ENCODE measurements at regions not wholly inside any gene's neighbourhood (a gene's known extent, or its start where the extent isn't known, plus 50 kb on each side); places are given as distances from the start of the nearest gene placed in this dataset.

- DNase-seq (ENCODE audit: extremely low read depth, low read depth), result no peak
- no peak for TF ChIP-seq CTCF (IDR thresholded peaks at IDR 0.05; ENCODE audit: low read depth, low read length)
Measured at GRCh38 chr9:81490605-81491331, 198.6 kb downstream of the TLE1 start.

DNA sequence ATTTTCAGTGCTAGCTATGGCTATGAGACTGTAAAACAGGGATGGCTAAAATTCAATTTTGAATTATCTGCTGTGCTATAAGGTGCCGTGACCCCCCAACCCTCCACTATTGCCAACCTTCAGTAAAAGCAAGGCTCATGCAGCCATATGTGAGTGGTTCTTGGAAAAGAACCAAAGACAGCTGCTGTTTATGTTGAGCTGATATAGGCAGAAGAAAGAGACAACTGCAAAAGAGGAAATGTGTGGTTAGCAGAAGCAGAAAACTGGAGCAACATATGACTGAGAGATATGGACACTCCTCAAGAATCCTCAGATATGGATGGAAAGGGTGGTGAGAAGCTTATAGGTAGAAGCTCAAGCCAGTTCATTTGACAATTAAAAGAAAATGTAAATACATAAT is 200.3 kb downstream of the TLE1 start:
- TF ChIP-seq CTCF (IDR thresholded peaks at IDR 0.05; ENCODE audit: low read depth, low read length), result no peak

GRCh38 chr9:81480828-81481604 is 208.3 kb downstream of the TLE1 start:
- TF ChIP-seq CTCF (IDR thresholded peaks at IDR 0.05; ENCODE audit: low read depth, low read length), result no peak
- DNase-seq (ENCODE audit: extremely low read depth, low read depth), result no peak

More for the DNA sequence above, 200.3 kb downstream of the TLE1 start:
- DNase-seq (ENCODE audit: extremely low read depth, low read depth), result no peak

DNA sequence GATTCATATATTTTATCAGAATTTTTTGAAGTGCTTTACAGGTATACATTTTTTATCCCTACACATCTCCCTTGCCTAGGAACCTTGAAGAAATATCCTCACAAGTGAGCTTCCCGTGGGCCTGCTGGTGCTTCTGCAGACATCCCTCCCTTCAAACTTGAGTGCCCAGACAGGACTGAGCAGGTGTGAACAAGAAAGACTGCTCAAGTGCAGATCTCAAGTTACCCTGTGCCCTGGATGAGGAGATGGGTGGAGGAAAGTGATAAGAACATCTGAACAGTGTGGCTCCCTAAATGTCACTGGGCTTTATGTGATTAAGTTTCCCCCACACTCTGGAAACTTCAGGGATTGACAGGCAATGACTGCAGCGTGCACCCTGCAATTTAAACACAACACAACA is 209.8 kb downstream of the TLE1 start:
- no peak for TF ChIP-seq CTCF (IDR thresholded peaks at IDR 0.05; ENCODE audit: low read depth, low read length)
- no peak for DNase-seq (ENCODE audit: extremely low read depth, low read depth)

DNA sequence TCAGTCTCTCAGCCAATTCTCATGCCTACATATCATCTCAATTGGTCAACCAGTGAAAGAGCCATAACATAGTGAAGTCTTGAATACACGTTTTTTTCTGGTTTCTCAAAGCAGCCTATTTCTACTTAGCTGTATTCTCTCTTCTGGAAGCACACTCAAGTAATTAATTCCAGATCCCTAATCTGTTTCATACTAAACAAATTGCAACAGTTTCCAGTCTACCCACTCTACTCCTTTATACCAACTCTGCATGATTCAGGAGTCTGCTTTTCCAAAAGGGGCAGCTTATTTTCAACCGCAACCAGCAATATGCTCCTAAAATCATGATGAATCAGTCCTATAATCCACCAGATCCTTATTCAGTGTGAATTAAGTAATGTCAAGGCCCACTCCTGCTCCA is 211.7 kb downstream of the TLE1 start:
- TF ChIP-seq CTCF (IDR thresholded peaks at IDR 0.05; ENCODE audit: low read depth, low read length), result no peak
- DNase-seq (ENCODE audit: extremely low read depth, low read depth), result peak; percentile 73

DNA sequence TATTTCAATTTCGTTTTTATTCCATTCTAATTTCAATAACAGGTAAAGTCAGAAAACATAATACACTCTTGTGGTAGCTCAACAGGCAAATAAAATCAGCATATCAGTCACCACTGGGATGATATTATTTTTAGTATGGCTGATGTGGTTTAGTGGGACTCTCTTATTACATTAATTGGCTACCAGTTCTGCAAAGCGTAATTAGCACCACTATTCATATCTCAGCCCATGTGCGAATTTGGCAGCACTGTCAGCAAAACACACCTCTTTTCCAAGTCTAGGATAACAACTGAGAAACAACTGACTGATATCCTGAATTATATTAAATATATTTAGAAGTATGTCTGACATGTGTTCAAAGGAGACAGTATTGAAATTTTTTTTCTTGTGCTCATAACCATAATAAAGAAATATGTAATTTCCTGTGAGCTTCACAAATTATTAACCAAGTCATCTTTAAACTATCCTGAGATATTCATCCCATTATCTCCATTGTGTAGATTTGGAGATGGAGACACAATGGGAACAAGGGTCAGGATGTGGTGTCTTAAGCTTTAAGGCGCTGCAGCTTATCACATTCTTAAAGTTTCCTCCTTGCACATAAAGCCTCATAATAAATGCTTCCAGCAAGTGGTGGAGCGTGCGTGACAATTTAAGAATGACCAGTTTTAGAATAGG is 212.4 kb downstream of the TLE1 start:
- no peak for TF ChIP-seq CTCF (IDR thresholded peaks at IDR 0.05; ENCODE audit: low read depth, low read length)
- no peak for DNase-seq (ENCODE audit: extremely low read depth, low read depth)

DNA sequence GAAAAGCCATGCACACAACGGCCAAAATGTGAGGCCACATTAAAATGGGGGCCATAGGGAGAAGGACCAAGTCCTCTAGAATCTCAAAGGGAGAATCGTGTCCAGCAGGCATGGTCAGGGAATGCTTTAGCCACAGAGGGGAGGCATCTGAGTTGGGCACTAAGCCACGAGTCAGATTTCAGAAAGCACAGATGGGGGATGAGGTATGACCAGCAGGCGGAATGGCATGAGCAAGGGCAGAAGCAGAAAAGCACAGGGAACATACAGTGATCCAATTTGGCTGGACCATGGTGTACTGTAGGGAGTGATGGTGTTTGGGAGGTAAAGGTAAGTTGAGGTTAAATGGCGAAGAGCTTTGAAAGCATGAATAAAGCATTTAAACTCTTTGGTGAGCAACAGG is 214.6 kb downstream of the TLE1 start:
- no peak for DNase-seq (ENCODE audit: extremely low read depth, low read depth)
- no peak for TF ChIP-seq CTCF (IDR thresholded peaks at IDR 0.05; ENCODE audit: low read depth, low read length)

Measured in AG09319 (cell line).